ENCODE measurements at regions not wholly inside any gene's neighbourhood (a gene's known extent, or its start where the extent isn't known, plus 50 kb on each side); places are given as distances from the start of the nearest gene placed in this dataset.

DNA sequence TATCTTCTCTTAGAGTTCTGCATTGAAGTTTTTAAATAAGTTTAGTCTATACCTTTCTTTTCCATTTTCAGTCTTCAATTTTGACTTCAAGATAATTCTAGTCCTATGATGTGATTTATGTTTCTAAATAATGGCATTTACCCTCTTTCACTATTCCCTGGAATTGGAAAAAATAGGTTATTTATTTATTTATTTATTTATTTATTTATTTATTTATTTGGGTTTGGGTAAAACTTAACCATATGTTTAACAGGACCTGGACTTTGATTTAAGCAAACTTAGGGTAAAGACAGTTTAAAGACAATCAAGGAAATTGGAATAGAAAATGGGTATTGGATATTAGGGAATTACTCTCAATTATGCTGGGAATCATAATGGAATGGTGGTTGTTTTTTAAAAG, 182.1 kb downstream of the RPIA start:
- in situ Hi-C loops (cut with MboI) (no loop called here), intact Hi-C loops (cut with micrococcal nuclease; ENCODE audit: unreplicated experiment) (loop anchor here (10.0 kb wide), 1 partner anchor 81 kb away; no protein-coding TSS in a partner anchor)
- Histone ChIP-seq H4K20me1 (ENCODE audit: control insufficient read depth, insufficient read depth) (no peaks in the 10 kb centered on the region), H2AFZ (ENCODE audit: control insufficient read depth, low read depth, low read length) (no peak overlapping the region), H3K9me3 (replicated peaks; ENCODE audit: control insufficient read depth, insufficient read depth, low read length) (no peaks in the 10 kb centered on the region), H3K79me2 (ENCODE audit: control insufficient read depth, insufficient read depth, low read length) (no peaks in the 10 kb centered on the region), H3K36me3 (ENCODE audit: control insufficient read depth in 2 of 2, insufficient read depth in 2 of 2, low read length in 1 of 2) (no peaks in the 10 kb centered on the region), H3K4me2 (ENCODE audit: control insufficient read depth, insufficient read depth) (no peak overlapping the region), H3K27ac (ENCODE audit: control insufficient read depth, insufficient read depth) (no peak overlapping the region), H3K9ac (ENCODE audit: control insufficient read depth, insufficient read depth, low read length) (no peak overlapping the region), H3K4me1 (ENCODE audit: control insufficient read depth, insufficient read depth, low read length) (no peaks in the 10 kb centered on the region), H3K4me3 (no peak overlapping the region), H3K27me3 (replicated peaks in 1 of 2; ENCODE audit: control insufficient read depth in 2 of 2, insufficient read depth in 2 of 2, low read length in 1 of 2) (no peaks in the 10 kb centered on the region)
- ChIA-PET CTCF (interaction anchor here (0.7 to 2.2 kb wide), 2 partner anchors 9 to 43 kb away, joined by 4 to 5 read pairs; no protein-coding TSS in a partner anchor), RAD21 (ENCODE audit: unreplicated experiment) (no interaction called here), SMC1A (ENCODE audit: uncharacterized antibody, unreplicated experiment) (no interaction called here), POLR2A (no interaction called here)
- FAIRE-seq (no peak), ATAC-seq (no peak), DNase-seq (ENCODE audit: low read depth, low spot score) (no peak)
- TF ChIP-seq RB1 (IDR thresholded peaks at IDR 0.05; ENCODE audit: borderline replicate concordance) (no peak), TAF1 (IDR thresholded peaks at IDR 0.05; ENCODE audit: borderline replicate concordance, low read depth, low read length) (no peak), CREM (IDR thresholded peaks at IDR 0.05; ENCODE audit: low read depth) (no peak), NR2C2 (IDR thresholded peaks at IDR 0.05; ENCODE audit: borderline replicate concordance, control insufficient read depth, insufficient read length, low read depth) (no peak), TCF7 (IDR thresholded peaks at IDR 0.05; ENCODE audit: borderline replicate concordance) (no peak), ZNF622 (IDR thresholded peaks at IDR 0.05) (no peak), FOXM1 (IDR thresholded peaks at IDR 0.05; ENCODE audit: low read depth, low read length) (no peak), POLR2AphosphoS5 (IDR thresholded peaks at IDR 0.05; ENCODE audit: low read length) (no peak), ASH2L (IDR thresholded peaks at IDR 0.05; ENCODE audit: borderline replicate concordance, low read depth) (no peak)
- TF ChIP-seq, protein P1, sequence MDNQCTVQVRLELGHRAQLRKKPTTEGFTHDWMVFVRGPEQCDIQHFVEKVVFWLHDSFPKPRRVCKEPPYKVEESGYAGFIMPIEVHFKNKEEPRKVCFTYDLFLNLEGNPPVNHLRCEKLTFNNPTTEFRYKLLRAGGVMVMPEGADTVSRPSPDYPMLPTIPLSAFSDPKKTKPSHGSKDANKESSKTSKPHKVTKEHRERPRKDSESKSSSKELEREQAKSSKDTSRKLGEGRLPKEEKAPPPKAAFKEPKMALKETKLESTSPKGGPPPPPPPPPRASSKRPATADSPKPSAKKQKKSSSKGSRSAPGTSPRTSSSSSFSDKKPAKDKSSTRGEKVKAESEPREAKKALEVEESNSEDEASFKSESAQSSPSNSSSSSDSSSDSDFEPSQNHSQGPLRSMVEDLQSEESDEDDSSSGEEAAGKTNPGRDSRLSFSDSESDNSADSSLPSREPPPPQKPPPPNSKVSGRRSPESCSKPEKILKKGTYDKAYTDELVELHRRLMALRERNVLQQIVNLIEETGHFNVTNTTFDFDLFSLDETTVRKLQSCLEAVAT (IDR thresholded peaks at IDR 0.05), result no peak
- TF ChIP-seq, protein P2, sequence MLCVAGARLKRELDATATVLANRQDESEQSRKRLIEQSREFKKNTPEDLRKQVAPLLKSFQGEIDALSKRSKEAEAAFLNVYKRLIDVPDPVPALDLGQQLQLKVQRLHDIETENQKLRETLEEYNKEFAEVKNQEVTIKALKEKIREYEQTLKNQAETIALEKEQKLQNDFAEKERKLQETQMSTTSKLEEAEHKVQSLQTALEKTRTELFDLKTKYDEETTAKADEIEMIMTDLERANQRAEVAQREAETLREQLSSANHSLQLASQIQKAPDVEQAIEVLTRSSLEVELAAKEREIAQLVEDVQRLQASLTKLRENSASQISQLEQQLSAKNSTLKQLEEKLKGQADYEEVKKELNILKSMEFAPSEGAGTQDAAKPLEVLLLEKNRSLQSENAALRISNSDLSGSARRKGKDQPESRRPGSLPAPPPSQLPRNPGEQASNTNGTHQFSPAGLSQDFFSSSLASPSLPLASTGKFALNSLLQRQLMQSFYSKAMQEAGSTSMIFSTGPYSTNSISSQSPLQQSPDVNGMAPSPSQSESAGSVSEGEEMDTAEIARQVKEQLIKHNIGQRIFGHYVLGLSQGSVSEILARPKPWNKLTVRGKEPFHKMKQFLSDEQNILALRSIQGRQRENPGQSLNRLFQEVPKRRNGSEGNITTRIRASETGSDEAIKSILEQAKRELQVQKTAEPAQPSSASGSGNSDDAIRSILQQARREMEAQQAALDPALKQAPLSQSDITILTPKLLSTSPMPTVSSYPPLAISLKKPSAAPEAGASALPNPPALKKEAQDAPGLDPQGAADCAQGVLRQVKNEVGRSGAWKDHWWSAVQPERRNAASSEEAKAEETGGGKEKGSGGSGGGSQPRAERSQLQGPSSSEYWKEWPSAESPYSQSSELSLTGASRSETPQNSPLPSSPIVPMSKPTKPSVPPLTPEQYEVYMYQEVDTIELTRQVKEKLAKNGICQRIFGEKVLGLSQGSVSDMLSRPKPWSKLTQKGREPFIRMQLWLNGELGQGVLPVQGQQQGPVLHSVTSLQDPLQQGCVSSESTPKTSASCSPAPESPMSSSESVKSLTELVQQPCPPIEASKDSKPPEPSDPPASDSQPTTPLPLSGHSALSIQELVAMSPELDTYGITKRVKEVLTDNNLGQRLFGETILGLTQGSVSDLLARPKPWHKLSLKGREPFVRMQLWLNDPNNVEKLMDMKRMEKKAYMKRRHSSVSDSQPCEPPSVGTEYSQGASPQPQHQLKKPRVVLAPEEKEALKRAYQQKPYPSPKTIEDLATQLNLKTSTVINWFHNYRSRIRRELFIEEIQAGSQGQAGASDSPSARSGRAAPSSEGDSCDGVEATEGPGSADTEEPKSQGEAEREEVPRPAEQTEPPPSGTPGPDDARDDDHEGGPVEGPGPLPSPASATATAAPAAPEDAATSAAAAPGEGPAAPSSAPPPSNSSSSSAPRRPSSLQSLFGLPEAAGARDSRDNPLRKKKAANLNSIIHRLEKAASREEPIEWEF (IDR thresholded peaks at IDR 0.05; ENCODE audit: insufficient replicate concordance, low read depth, low read length), result no peak
- TF ChIP-seq, protein P3, sequence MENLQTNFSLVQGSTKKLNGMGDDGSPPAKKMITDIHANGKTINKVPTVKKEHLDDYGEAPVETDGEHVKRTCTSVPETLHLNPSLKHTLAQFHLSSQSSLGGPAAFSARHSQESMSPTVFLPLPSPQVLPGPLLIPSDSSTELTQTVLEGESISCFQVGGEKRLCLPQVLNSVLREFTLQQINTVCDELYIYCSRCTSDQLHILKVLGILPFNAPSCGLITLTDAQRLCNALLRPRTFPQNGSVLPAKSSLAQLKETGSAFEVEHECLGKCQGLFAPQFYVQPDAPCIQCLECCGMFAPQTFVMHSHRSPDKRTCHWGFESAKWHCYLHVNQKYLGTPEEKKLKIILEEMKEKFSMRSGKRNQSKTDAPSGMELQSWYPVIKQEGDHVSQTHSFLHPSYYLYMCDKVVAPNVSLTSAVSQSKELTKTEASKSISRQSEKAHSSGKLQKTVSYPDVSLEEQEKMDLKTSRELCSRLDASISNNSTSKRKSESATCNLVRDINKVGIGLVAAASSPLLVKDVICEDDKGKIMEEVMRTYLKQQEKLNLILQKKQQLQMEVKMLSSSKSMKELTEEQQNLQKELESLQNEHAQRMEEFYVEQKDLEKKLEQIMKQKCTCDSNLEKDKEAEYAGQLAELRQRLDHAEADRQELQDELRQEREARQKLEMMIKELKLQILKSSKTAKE (IDR thresholded peaks at IDR 0.05; ENCODE audit: low read depth, poor library complexity, severe bottlenecking), result no peak
- TF ChIP-seq, protein P4, sequence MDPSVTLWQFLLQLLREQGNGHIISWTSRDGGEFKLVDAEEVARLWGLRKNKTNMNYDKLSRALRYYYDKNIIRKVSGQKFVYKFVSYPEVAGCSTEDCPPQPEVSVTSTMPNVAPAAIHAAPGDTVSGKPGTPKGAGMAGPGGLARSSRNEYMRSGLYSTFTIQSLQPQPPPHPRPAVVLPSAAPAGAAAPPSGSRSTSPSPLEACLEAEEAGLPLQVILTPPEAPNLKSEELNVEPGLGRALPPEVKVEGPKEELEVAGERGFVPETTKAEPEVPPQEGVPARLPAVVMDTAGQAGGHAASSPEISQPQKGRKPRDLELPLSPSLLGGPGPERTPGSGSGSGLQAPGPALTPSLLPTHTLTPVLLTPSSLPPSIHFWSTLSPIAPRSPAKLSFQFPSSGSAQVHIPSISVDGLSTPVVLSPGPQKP (IDR thresholded peaks at IDR 0.05; ENCODE audit: low read depth, low read length), result no peak
- no TSS peak for BruUV-seq (replicated peaks)
